ENCODE measurements at regions not wholly inside any gene's neighbourhood (a gene's known extent, or its start where the extent isn't known, plus 50 kb on each side); places are given as distances from the start of the nearest gene placed in this dataset.

- Histone ChIP-seq H3K9me3 (peaks cover 0 to 17% (median 0%) of the 10 kb centered on the region in 11 donors), H3K27me3 (no peaks in the 10 kb centered on the region), H3K4me1 (no peaks in the 10 kb centered on the region), H3K36me3 (no peaks in the 10 kb centered on the region), H3K4me3 (no peak overlapping the region), H3K27ac (no peak overlapping the region)
- DNase-seq (no peak), ATAC-seq (no peak)
- intact Hi-C loops (cut with DNase I) = loop anchor here in 2 of 10 donors (10.0 kb wide), 2 partner anchors 393 to 787 kb away; no protein-coding TSS in a partner anchor
- no peak for TF ChIP-seq CTCF (IDR thresholded peaks at IDR 0.05)
- 21 to 26% methylated on average over 1 of the region's 1 CpG for WGBS, 2 donors
Observed at GRCh38 chr9:28688172-28688571, 1114.9 kb upstream of the C9orf72 start.

- ATAC-seq = no peak
- no peak for DNase-seq
- Histone ChIP-seq H3K27ac (no peak overlapping the region), H3K9me3 (peaks cover 0 to 22% (median 0%) of the 10 kb centered on the region in 11 donors), H3K4me1 (no peaks in the 10 kb centered on the region), H3K36me3 (no peaks in the 10 kb centered on the region), H3K27me3 (no peaks in the 10 kb centered on the region), H3K4me3 (no peak overlapping the region)
- no peak for TF ChIP-seq CTCF (IDR thresholded peaks at IDR 0.05)
- 85 to 86% methylated on average over 8 of the region's 8 CpGs for WGBS, 2 donors
- intact Hi-C loops (cut with DNase I) = no loop called here
Observed at GRCh38 chr9:28692012-28692411, 1118.7 kb upstream of the C9orf72 start.

GRCh38 chr9:28696960-28697359 is 1123.7 kb upstream of the C9orf72 start:
- H3K4me1 ChIP-seq = no peaks in the 10 kb centered on the region
- TF ChIP-seq CTCF (IDR thresholded peaks at IDR 0.05) = no peak
- no peak overlapping the region for H3K27ac ChIP-seq
- no peak overlapping the region for H3K4me3 ChIP-seq
- DNase-seq = no peak
- no peaks in the 10 kb centered on the region for H3K27me3 ChIP-seq
- H3K9me3 ChIP-seq = peaks cover 0 to 50% (median 27%) of the 10 kb centered on the region in 11 donors
- intact Hi-C loops (cut with DNase I) = no loop called here
- 28 to 45% methylated on average over 2 of the region's 2 CpGs for WGBS, 2 donors
- ATAC-seq = no peak
- no peaks in the 10 kb centered on the region for H3K36me3 ChIP-seq

- intact Hi-C loops (cut with DNase I) = no loop called here
- Histone ChIP-seq H3K36me3 (no peaks in the 10 kb centered on the region), H3K27me3 (no peaks in the 10 kb centered on the region), H3K27ac (no peak overlapping the region), H3K4me3 (no peak overlapping the region), H3K9me3 (peaks cover 0 to 57% (median 27%) of the 10 kb centered on the region in 11 donors), H3K4me1 (no peaks in the 10 kb centered on the region)
- no peak for TF ChIP-seq CTCF (IDR thresholded peaks at IDR 0.05)
- 71 to 72% methylated on average over 6 of the region's 6 CpGs for WGBS, 2 donors
- DNase-seq (no peak), ATAC-seq (no peak)
Observed at GRCh38 chr9:28699632-28700031, 1126.4 kb upstream of the C9orf72 start.
